HG03457 (cell line): ENCODE measurements at regions not wholly inside any gene's neighbourhood (a gene's known extent, or its start where the extent isn't known, plus 50 kb on each side); places are given as distances from the start of the nearest gene placed in this dataset.
A peak's percentile ranks its signal among the peaks of the same experiment; 100 is the strongest.

ENCODE experiments used
- ATAC-seq: cut with Tn5 transposase; IDR thresholded peaks from one replicate; pipeline ENCODE4 v1.9.1; 2021; ENCODE audit warnings: moderate number of reproducible peaks; ENCODE audit not compliant: unreplicated experiment

DNA sequence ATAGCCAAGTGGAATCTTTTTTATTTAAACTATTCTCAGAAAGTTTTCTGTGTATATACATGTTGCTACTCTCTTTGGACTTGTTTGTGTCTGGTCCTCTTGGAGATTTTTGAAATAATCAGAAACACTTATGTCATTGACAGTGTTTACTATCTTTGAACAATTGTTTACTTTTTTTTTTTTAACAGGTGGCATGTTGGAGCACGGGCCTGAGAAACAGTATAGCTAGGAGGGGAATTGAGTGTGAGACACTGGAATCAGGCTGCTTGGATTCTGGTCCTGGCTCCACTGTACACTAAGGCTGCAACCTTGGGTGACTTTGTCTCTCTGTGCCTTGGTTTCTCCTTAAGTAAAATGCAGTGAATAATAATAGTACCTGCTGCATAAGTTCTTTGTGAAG lies 279.6 kb downstream of the PRL start:
- no peak for ATAC-seq

DNA sequence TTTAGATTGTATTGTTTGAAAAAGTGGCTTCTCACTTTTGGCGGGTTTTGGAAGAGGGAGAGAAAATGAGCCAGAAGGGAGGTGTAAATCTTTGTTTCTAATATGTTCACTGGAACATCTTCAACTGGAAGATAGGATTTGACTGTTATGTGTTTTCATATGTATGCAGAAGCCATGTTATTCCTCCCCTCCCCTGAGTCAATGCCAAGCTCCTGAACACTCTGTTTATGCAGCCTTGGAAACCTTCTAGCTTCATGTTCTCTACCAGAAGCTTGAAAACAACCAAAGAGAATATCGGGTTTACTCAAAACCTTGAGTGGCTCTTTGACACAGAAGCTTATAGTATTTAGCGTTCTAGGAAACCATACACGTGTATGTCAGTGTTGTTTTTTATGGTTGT lies 279.1 kb downstream of the PRL start:
- ATAC-seq, result no peak

DNA sequence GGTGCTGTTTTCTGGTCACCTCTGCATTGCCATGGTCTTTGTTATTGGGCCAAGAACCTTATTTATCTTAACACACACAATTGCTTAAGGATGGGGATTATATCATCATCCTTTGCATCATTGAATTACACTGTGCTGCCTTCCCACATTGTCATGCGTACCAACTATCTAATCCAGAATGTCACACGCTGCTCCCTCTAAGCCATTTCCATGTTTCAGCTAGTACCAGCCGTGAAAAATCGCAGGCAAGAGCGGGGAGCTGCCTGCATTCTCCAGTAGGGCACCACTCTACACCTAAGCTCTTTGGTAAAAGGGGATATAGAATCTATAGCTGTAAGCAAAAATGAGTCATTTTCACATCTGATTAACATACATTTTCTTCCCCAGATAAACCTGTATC lies 277.0 kb downstream of the PRL start:
- no peak for ATAC-seq

DNA sequence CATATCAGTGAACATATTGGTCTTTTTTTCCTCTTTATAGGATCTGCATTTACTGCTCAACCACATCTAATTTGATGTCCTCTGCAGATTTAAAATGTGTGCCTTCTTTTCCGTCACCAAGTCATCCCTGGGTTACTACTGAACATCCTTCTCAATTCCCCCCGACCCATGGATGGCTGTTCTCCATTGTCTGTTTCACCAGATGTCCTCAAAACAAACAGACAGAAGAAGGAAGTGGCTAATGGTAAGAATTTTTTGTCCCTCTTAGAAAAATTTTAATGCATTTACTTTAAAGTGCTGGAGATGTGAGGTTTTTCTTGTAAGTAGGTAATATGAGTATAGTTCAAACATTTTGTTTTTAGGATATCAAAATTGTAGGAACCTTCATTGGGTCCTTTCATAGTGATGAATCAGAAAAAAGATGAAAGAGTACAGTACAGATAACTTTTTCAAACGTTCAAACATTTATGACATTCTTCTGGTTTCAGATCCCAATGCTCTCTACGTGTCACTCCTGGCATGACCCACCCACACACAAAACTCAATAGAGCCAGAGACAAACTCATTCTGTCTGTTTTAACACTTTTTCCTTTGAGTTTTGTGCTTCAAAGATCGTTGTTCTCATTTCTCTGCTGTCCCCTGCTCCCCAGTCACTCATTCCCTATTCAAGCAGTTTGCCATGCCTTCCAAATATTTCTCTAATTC lies 276.4 kb downstream of the PRL start:
- no peak for ATAC-seq

DNA sequence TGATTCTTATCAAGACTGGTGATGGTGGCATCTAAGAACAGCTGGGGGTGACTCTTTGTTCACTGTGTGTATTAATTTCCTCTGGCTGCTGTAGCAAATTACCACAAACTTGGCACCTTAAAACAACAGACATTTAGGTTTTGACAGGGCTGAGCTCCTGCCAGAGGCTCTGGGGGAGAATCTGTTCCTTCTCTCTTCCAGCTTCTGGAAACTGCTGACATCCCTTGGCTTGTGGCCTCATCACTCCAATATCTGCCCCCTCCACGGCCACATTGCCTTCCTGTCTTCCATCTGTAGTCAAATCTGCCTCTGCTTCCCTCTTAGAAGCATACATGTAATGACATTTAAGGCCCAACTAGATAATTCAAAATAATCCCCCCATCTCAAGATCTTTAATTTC lies 274.9 kb downstream of the PRL start:
- no peak for ATAC-seq

DNA sequence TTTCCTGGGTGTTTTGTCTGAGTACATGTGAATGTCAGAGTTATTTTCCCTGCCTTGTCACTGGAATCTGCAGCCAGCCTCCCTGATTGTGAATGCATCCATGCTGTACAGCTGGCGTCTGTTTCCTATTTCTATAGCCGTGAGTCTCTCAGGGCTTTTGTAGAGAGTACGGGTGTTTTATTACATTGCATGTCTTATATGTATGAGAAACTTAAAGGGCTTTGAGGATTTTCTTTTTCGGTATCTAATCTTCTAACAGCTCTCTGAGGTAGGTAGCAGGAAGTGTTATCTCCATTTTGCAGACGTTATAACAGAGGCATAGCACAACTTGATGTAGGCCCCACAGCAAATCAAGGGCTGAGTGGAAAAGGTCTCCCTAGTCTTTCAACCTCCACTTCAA lies 272.9 kb downstream of the PRL start:
- ATAC-seq, result no peak

DNA sequence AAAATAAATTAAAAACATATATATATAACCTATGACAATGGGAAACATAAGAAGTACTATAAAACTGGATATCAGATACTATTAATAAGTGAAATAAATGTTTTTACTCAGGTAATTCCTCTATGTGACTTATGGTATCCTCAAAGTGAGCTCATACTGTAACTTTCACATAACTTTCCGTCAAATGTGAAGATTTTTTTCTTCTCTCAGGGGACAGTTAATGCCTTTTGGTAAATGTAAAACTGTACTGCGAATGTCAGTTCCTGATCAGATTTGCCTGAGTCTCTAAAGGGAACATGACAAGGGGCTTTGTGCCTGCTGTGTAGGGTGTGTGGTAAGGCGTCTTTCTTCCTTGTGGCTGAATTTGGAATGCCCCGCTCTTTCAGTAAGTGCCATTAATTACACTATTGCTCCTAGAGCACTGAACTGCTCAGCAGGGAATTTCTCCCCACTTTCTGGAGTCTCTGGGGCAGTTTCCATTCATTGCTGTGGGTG lies 271.8 kb downstream of the PRL start:
- ATAC-seq, result peak; percentile 38

DNA sequence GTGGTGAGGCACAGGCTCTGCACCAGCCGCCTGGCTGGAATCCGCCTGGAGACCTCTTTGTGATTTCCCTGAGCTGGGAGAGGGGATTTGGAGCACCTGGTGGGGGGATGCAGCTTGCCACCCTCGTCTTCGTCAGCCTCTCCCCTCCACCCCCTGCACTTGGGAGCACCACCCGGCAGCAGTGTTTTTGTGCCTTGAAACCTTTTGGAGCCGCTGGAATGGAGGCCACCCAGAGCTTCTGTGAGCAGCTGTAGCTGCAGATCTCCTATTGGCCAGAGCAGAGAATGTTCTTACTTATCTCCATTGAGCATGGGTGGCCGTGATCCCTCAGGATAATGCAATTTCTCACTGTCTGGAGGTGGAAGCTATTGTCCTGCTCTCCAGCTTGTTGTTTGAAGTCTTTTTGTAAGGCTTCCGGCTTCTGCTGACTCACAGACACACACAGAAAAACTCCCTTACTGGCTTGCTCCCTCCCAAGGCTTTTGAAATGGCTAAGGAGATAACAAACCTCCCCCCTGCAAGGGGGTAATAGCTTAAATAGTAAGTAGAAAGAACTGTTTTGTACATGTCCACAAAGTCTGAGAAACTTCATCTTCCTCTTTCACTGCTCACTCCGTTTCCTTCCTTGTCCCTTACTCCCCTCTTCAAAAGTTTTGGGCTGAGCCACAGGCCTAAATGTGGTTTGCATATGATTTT lies 271.2 kb downstream of the PRL start:
- ATAC-seq, result peak; percentile 45

DNA sequence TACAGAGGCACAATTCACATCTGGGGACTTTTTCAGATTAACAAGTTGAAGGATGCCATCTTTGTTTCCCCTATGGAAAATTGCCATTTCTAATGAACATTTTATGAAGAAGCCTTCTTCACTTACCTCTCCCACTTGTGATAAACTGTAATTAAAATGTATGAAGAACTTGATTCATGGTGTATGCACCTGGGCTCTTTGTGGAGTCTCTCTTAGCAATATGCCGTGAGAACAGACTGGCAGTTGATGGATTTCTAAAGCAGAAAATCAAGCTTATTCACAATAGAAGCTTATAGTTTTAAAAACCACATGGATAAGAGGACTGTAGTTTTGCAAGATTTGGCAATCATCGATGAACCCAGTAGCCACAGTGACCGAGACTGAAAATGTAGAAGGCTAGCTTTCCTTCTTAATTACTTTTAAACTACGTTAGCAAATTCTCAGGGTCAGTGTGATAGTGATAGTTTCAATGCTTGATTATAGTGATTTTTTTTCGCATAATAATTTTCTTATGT lies 270.6 kb downstream of the PRL start:
- ATAC-seq, result no peak

DNA sequence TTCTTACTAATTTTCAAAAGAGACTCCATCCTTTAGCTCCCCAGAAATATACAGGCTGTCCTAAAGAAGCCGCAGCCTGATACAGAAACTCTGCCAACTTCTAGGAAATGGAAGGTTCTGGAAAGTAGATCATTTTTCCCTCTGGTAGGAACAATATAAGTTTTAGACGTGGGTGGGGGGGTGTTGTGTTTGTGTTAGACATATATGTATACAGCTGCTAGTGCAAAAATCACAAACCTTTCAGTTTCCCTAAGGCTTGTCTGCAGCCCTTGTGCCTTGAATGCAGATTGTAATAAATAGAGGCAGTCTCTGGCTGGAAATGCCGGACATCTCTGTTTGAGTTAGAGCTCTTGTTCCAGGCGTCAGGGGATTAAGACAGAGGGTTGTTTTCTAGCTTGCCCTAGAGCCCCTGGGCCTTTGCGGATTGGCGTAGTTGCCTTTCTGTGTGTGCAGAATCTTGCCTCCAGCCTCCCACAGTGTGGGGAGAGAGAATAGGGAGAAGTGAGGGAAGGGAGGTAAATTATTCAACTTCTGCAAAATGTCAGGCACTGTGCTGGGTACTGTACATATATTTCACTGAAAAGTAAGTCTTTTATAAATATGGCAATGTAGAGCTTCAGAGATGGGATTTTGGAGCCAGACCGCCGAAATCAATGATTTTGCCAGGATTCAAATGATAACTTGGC lies 269.7 kb downstream of the PRL start:
- ATAC-seq, result no peak

DNA sequence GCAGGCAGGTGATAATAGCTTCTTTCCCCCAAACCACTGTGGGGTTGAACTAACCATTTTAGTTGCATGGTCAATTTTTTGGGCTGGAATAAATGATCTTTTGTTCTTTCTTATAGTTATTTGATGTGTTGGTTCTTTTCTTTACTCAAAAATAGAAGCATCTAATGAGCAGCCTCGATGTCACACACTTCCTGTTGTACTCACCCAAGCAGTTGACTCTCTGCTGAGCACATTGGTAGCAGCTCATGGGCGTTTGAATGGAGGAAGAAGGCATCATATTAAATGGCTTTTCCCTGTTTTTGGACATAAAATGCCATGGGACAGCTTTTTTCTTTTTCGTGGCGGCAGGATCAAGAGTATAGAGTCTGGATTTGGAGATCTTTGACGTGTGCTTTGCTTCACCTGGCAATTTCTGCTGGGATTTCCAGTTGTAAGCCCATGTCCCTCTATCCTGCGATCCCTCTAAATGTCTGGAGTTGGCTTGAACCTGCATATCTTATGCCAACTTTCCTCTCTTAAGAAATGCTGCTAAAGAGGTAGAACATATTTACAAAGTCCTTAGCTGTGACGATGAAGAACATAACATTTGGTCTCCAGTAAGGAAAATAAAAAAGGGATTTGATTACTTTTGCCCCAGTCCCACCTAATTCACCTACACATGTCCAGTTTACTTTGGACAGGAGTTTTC lies 268.3 kb downstream of the PRL start:
- no peak for ATAC-seq

DNA sequence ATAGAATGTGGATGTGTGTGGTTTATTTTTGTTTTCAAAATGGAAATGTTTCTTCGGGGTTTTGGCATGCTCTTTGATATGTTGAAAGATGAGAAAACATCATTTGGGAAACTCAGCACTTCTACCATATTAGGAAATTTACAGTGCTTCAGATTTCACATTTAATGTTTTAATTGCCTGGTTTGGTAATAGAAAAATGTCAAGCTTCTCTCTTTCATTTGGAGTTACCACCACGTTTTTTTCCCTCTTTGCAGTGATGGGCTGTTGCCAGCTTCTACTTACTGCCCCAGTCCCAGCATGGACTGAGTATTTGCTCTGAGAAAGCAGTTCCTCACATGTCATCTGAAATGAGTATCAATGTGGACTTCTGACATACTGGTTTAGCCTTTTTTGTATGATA lies 267.7 kb downstream of the PRL start:
- no peak for ATAC-seq

DNA sequence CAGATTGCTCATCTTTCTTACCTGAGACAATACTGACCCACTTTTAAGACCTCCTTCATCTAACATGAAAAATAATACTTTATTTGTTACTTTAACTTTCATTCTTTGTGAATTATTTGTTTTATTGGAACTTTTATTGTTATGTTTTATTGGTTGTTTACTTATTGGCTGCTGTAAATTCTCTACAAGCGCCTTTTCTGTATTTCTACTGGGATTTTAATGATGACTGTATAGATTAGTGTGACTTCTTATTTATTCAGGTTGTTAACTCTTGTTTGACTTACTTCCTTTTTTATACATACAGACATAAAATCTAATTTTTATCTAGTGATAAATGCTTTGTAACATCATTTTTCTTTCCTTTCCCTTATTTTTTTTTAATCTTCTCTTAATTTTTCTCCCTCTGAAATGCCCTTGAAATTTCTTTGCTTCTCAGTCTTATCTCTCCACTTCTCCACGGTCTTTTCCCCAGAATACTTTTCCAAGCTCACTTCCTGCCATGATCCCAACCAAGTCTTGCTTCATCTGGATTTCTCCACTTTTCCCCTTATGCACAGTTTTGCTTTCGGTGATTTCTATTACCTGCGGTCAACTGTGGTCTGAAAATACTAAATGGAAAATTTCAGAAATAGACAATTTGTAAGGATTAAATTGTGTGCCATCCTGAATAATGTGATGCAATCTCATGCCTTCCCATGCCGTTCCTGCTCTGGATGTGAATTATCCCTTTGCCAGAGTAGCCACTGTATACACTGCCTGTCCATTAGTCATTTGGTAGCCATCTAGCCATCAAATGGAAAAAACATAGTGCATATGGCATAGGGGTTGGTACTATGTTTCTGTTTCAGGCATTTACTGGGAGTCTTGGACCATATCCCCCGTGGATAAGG lies 265.9 kb downstream of the PRL start:
- no peak for ATAC-seq

DNA sequence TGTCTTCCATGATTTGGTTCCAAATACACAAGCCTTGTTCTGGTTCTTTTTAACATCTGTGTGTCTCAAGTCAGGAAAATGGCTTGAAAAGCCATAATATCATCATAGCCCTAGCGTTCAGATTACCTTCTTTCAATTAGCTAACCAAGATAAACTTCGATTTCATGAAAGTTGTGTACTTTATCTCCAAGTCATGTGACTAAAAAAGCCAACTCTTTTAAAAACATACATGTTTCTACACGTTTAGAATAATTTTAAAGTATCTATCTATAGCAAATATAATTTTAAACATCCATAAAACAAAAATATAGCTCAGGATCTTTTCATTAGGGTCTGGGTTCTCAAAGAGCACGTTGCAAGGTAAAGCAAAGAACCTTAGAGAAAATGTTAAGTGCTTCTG lies 261.1 kb downstream of the PRL start:
- ATAC-seq, result no peak

DNA sequence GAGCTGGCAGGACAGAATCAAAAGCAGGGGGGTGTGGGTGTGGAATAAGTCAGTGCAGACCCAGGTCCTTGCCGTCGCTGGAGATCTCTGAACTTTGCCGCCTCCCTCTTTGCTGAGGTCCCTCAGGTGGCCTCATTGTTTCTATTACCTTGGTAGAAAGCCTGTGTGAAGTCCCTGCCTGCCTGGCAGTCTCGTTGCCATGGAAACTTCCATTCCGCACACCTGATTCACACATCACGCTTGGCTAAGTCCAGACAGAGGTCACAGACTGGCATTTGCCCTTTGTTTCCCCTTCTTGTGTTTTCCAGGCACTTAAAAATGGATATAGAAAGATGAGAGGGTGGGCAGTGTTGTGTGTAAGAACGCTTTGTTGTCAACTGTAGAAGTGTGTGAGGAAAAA lies 260.6 kb downstream of the PRL start:
- no peak for ATAC-seq

DNA sequence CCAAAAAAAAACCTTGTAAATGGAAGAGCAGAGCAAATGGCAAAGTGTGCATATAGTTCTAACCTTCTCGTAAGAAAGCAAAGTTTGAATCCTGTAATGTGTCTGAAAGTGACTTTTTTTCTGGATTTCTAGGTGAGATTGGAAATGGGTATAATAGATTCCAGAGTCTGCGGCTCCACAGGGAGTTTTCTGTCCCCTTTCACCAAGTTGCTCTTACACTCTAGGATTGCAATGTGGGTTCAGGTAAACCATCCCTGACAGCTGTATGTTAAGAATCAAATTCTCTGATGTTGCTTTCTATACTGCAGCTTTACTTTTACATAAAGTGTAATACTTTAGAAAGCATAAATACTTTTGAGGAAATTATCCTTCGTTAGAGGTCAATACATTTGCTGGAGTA lies 260.1 kb downstream of the PRL start:
- ATAC-seq, result no peak

DNA sequence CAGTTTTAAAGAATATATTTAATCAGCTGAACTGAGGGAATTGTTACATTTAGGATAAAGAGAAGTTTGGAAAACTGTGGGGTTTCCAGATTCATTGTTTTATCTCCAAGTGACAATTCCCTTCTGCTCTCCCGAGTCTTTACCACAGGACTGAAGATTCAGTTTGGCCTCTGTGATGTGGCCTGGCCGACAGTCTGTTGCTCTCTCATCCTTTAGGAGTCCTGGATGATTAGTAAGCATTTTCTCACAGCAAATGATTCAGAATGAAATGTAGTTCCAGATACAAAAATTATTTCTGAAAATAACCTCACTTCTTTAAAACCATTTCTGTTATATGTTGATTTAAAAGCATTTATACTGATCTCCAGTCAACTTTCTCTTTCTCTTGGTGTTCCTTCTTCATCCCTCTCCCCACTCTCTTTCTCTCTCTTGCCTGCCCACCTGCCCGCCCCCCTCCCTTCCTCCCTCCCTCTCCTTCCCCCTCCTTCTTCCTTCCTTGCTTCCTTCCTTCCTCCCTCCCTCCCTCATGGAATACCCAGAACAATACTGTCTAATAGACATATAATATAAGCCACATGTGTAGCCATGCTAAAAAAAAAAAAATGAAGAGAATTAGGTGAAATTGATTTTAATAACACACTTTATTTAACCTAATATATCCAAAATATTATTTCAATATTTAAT lies 254.9 kb downstream of the PRL start:
- no peak for ATAC-seq

DNA sequence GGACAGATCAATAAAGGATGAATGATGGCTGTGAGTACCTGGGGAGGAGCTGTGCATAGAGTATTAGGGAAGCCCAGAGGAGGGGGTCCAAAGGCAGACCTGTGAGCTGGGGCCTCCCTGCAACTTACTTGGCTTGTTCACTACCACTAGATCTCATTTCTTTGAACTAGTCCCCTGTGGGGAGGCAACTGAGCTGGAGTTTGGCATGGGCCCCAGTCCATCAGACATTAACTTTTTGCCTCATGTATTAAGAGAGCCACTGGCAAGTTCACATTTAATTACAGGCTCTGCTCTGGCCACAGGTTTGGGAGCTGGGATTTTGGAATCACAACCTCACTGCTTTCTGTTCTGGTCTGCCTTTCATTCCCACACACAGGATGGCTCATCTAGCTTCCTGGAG lies 254.1 kb downstream of the PRL start:
- no peak for ATAC-seq

DNA sequence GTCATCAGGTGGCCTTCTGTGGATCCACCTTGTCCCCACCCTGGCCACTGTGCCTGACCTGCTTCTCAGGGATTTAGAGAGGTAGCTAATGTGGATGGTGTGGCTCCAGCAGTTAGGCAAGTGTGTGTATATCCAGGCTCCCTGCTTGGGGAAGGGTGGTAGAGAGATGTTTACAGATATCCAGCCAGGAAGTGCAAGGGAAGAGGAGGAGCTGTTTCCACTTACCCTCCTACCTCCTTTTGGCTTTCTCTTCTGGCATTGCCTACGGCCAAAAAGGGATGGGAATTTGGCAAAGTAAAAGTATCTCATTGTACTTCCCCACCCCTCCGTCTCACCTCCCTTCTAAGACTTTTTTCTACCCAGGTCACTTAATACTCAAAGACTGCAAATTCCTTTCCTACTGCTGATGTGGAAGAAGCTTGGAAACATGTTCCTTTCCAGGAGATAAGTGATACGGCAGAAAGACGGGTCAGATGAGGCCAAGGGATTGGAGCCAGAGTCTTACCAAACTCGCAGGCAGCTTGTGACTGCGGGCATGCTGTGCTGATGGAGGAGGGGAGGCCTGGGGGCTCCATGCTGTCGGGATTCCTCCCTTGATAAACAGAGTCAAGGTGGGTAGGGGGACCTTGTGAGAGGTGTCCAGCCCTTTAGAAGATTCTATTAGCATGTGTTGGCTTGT lies 253.4 kb downstream of the PRL start:
- ATAC-seq, result no peak
